ENCODE measurements at regions not wholly inside any gene's neighbourhood (a gene's known extent, or its start where the extent isn't known, plus 50 kb on each side); places are given as distances from the start of the nearest gene placed in this dataset.

DNA sequence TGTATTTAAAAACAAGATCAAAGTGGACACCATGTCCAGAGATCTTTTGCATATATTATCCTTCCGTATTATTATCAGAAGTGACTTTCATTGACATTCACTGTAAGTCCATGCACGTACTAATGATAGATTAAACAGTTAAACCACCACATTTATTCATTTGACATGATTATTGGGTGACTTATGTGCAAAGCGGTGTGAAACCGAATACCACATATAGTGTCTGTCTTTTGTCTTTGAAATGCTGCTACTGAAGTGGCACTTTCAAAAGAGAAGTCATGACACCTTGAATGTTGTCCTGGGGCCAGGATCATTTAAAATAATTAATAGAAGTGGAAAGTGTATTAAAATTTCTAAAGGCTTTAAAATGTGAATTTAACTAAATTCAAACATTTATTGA, 100.1 kb downstream of the ERCC5 start:
- TF ChIP-seq, protein P1, sequence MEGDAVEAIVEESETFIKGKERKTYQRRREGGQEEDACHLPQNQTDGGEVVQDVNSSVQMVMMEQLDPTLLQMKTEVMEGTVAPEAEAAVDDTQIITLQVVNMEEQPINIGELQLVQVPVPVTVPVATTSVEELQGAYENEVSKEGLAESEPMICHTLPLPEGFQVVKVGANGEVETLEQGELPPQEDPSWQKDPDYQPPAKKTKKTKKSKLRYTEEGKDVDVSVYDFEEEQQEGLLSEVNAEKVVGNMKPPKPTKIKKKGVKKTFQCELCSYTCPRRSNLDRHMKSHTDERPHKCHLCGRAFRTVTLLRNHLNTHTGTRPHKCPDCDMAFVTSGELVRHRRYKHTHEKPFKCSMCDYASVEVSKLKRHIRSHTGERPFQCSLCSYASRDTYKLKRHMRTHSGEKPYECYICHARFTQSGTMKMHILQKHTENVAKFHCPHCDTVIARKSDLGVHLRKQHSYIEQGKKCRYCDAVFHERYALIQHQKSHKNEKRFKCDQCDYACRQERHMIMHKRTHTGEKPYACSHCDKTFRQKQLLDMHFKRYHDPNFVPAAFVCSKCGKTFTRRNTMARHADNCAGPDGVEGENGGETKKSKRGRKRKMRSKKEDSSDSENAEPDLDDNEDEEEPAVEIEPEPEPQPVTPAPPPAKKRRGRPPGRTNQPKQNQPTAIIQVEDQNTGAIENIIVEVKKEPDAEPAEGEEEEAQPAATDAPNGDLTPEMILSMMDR (IDR thresholded peaks at IDR 0.05; ENCODE audit: poor library complexity, severe bottlenecking), result no peak
- TF ChIP-seq EZH2 (IDR thresholded peaks at IDR 0.05; ENCODE audit: borderline replicate concordance, insufficient read depth, low read length, poor library complexity, severe bottlenecking), result no peak
- no peak for TF ChIP-seq EP300 (conservative IDR thresholded peaks at IDR 0.05; ENCODE audit: poor library complexity, severe bottlenecking)
- TF ChIP-seq, protein P2, sequence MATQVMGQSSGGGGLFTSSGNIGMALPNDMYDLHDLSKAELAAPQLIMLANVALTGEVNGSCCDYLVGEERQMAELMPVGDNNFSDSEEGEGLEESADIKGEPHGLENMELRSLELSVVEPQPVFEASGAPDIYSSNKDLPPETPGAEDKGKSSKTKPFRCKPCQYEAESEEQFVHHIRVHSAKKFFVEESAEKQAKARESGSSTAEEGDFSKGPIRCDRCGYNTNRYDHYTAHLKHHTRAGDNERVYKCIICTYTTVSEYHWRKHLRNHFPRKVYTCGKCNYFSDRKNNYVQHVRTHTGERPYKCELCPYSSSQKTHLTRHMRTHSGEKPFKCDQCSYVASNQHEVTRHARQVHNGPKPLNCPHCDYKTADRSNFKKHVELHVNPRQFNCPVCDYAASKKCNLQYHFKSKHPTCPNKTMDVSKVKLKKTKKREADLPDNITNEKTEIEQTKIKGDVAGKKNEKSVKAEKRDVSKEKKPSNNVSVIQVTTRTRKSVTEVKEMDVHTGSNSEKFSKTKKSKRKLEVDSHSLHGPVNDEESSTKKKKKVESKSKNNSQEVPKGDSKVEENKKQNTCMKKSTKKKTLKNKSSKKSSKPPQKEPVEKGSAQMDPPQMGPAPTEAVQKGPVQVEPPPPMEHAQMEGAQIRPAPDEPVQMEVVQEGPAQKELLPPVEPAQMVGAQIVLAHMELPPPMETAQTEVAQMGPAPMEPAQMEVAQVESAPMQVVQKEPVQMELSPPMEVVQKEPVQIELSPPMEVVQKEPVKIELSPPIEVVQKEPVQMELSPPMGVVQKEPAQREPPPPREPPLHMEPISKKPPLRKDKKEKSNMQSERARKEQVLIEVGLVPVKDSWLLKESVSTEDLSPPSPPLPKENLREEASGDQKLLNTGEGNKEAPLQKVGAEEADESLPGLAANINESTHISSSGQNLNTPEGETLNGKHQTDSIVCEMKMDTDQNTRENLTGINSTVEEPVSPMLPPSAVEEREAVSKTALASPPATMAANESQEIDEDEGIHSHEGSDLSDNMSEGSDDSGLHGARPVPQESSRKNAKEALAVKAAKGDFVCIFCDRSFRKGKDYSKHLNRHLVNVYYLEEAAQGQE (IDR thresholded peaks at IDR 0.05; ENCODE audit: borderline replicate concordance), result no peak
- TF ChIP-seq POLR2AphosphoS5 (IDR thresholded peaks at IDR 0.05), result no peak
